PC-3 (cell line): ENCODE measurements at regions not wholly inside any gene's neighbourhood (a gene's known extent, or its start where the extent isn't known, plus 50 kb on each side); places are given as distances from the start of the nearest gene placed in this dataset.

Experiments
- ATAC-seq: fragments of 200-7000 bp; cut with Tn5 transposase; 2 replicates; pipeline ENCODE4 v1.9.1; 2020; ENCODE audit warnings: mild to moderate bottlenecking, moderate library complexity
- BruUV-seq: library from RNA; stranded (reverse); fragments of 400-500 nt; replicated peaks from 2 replicates; lab custom pipeline; 2021; lab: Mats Ljungman, UMichigan
- CTCF ChIA-PET: fragments of 300-600 bp; sonication (Branson Sonifier 250); formaldehyde crosslinking; loops from one replicate; lab custom pipeline; 2022; ENCODE audit warnings: antibody characterized with exemption; lab: Charles Lee
- POLR2A ChIA-PET: fragments of 300-600 bp; sonication (Branson Sonifier 250); formaldehyde crosslinking; loops from one replicate; lab custom pipeline; 2022; ENCODE audit warnings: antibody characterized with exemption; ENCODE audit not compliant: unreplicated experiment; lab: Charles Lee
- DNase-seq: peaks from one replicate; pipeline ENCODE4 v3.0.0-alpha.2; 2015
- H2AFZ ChIP-seq: fragments of 300-600 bp; sonication (generic); 2 replicates; pipeline ENCODE4 v1.6.0; 2016; ENCODE audit warnings: antibody characterized with exemption, low read length
- H3F3A ChIP-seq: fragments of 300-600 bp; sonication (generic); one replicate; pipeline ENCODE4 v1.6.0; 2017; ENCODE audit warnings: antibody characterized with exemption, low read length, control low read depth, mild to moderate bottlenecking; ENCODE audit not compliant: unreplicated experiment
- H3K27ac ChIP-seq: fragments of 300-600 bp; sonication (generic); 2 replicates; pipeline ENCODE4 v1.5.1; 2016; ENCODE audit warnings: mild to moderate bottlenecking, low read length
- H3K27me3 ChIP-seq: fragments of 300-600 bp; sonication (generic); 2 replicates; pipeline ENCODE4 v1.6.1; 2016; ENCODE audit warnings: low read length, mixed read lengths
- H3K36me3 ChIP-seq: fragments of 300-600 bp; sonication (generic); 2 replicates; pipeline ENCODE4 v1.6.1; 2016; ENCODE audit warnings: low read depth, mixed run types, low read length, mixed read lengths
- H3K4me1 ChIP-seq: fragments of 300-600 bp; sonication (generic); 2 replicates; pipeline ENCODE4 v1.5.1; 2016; ENCODE audit warnings: low read length; ENCODE audit not compliant: insufficient read depth
- H3K4me2 ChIP-seq: fragments of 300-600 bp; sonication (generic); 2 replicates; pipeline ENCODE4 v1.6.0; 2016; ENCODE audit warnings: low read length
- H3K4me3 ChIP-seq: fragments of 300-600 bp; sonication (generic); 2 replicates; pipeline ENCODE4 v1.5.1; 2016; ENCODE audit warnings: mild to moderate bottlenecking, low read length, mixed read lengths
- H3K79me2 ChIP-seq: fragments of 300-600 bp; sonication (generic); 2 replicates; pipeline ENCODE4 v1.6.1; 2017; ENCODE audit warnings: low read length, mixed read lengths
- H3K9ac ChIP-seq: fragments of 300-600 bp; sonication (generic); 2 replicates; pipeline ENCODE4 v1.6.0; 2016; ENCODE audit warnings: mild to moderate bottlenecking, low read length
- H3K9me2 ChIP-seq: fragments of 300-600 bp; sonication (generic); replicated peaks from 2 replicates; pipeline ENCODE4 v1.6.1; 2016; ENCODE audit warnings: mixed run types, low read length, mixed read lengths
- H3K9me3 ChIP-seq: fragments of 300-600 bp; sonication (generic); 2 replicates; pipeline ENCODE4 v1.6.1; 2016; ENCODE audit warnings: low read length, mixed read lengths
- H4K20me1 ChIP-seq: fragments of 300-600 bp; sonication (generic); 2 replicates; pipeline ENCODE4 v1.6.1; 2016; ENCODE audit warnings: low read length, mixed read lengths
- CTCF ChIP-seq: fragments of 300-600 bp; sonication (generic); conservative IDR thresholded peaks from 2 replicates; pipeline ENCODE4 v1.5.1; 2017; ENCODE audit warnings: antibody characterized with exemption, low read depth, mild to moderate bottlenecking, low read length
- EZH2 ChIP-seq: fragments of 300-600 bp; sonication (generic); IDR thresholded peaks from one replicate; pipeline ENCODE4 v1.6.1; 2017; ENCODE audit warnings: antibody characterized with exemption, mild to moderate bottlenecking, low read length; ENCODE audit not compliant: unreplicated experiment
- EZH2phosphoT487 ChIP-seq: fragments of 300-600 bp; sonication (generic); IDR thresholded peaks from 2 replicates; pipeline ENCODE4 v1.6.1; 2018; ENCODE audit warnings: mild to moderate bottlenecking, antibody characterized with exemption, low read length, borderline replicate concordance
- intact Hi-C: fragments of 100-400 bp; cut with micrococcal nuclease; formaldehyde crosslinking; loops from 2 replicates; pipeline ENCODE4 v1.9.0; 2023

DNA sequence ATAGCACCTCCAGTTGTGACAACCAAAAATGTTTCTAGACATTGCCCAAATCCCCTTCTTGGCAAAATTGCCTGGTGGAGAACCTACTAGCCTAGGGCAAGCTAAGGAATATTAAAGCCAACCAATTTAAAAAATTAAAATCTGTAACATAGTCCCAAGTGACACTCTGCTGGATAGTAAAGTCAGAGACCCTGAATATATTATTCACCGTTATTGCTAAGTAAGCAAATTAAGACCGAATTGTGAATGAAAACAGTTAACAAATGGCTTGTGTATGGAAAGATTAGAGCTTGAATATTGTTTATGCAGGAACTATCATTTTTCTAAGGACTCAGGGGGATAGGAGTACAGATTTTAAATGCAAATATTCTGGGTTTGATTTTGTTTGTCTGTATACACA is 208.1 kb downstream of the DMAC1 start:
- Histone ChIP-seq H3K9ac (no peak overlapping the region), H3K4me2 (no peak overlapping the region), H3K79me2 (no peaks in the 10 kb centered on the region), H3K27ac (no peak overlapping the region), H3K9me2 (no peaks in the 10 kb centered on the region), H3F3A (no peaks in the 10 kb centered on the region), H2AFZ (no peak overlapping the region), H3K36me3 (no peaks in the 10 kb centered on the region), H3K27me3 (no peaks in the 10 kb centered on the region), H3K4me1 (no peaks in the 10 kb centered on the region), H3K4me3 (no peak overlapping the region), H4K20me1 (no peaks in the 10 kb centered on the region), H3K9me3 (no peaks in the 10 kb centered on the region)
- ChIA-PET CTCF (no interaction called here), POLR2A (no interaction called here)
- no peak for DNase-seq
- TF ChIP-seq EZH2 (no peak), CTCF (no peak), EZH2phosphoT487 (no peak)
- no TSS peak for BruUV-seq
- ATAC-seq, result no peak
- intact Hi-C loops, result no loop called here

DNA sequence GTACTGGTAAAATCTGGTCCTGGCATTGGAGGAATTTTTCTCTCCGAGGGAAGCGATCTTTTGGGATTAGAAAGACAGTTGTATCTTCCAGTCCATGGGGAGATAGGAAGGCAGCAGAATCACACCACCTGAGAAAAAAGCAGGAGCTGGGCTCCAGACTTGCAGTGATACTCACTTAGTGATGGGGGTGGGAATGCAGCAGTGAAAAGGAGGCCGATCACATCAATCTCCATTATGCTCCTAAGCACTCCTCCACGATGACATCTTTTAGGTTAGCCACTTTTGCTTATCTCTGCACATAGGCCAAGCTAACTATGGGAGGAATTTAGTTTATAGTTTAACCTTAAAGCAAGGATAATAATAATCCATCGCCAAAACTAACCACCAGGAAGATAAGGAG is 219.0 kb downstream of the DMAC1 start:
- no peak for TF ChIP-seq EZH2phosphoT487
- no peaks in the 10 kb centered on the region for H3K9me2 ChIP-seq

GRCh38 chr9:7579351-7579750 is 220.2 kb downstream of the DMAC1 start:
- Histone ChIP-seq H4K20me1 (no peaks in the 10 kb centered on the region), H3K9me2 (no peaks in the 10 kb centered on the region), H3K4me2 (no peak overlapping the region), H3F3A (no peaks in the 10 kb centered on the region), H3K4me3 (no peak overlapping the region), H2AFZ (no peak overlapping the region), H3K4me1 (no peaks in the 10 kb centered on the region), H3K9ac (no peak overlapping the region), H3K79me2 (no peaks in the 10 kb centered on the region), H3K27ac (no peak overlapping the region), H3K36me3 (no peaks in the 10 kb centered on the region), H3K27me3 (no peaks in the 10 kb centered on the region), H3K9me3 (no peaks in the 10 kb centered on the region)
- DNase-seq (no peak), ATAC-seq (no peak)
- CTCF ChIA-PET, result no interaction called here
- intact Hi-C loops, result no loop called here
- TF ChIP-seq CTCF (no peak), EZH2 (no peak), EZH2phosphoT487 (no peak)
- POLR2A ChIA-PET, result no interaction called here
- no TSS peak for BruUV-seq

More for the DNA sequence above, 219.0 kb downstream of the DMAC1 start:
- H3K4me2 ChIP-seq, result no peak overlapping the region
- BruUV-seq, result no TSS peak
- H3K9me3 ChIP-seq, result no peaks in the 10 kb centered on the region
- no peaks in the 10 kb centered on the region for H3K27me3 ChIP-seq
- no peak overlapping the region for H3K9ac ChIP-seq
- ATAC-seq (no peak), DNase-seq (no peak)
- intact Hi-C loops, result no loop called here
- no peaks in the 10 kb centered on the region for H3K36me3 ChIP-seq
- no peak overlapping the region for H3K27ac ChIP-seq
- no peak overlapping the region for H3K4me3 ChIP-seq
- no peaks in the 10 kb centered on the region for H3K79me2 ChIP-seq
- H3F3A ChIP-seq, result no peaks in the 10 kb centered on the region
- no peaks in the 10 kb centered on the region for H4K20me1 ChIP-seq
- CTCF ChIA-PET, result no interaction called here
- no peaks in the 10 kb centered on the region for H3K4me1 ChIP-seq
- POLR2A ChIA-PET, result no interaction called here
- H2AFZ ChIP-seq, result no peak overlapping the region
